HL-60/S4 treated with retinoic acid at 250 ng/mL for 4 days and 3 days (cell line): ENCODE measurements at regions not wholly inside any gene's neighbourhood (a gene's known extent, or its start where the extent isn't known, plus 50 kb on each side); places are given as distances from the start of the nearest gene placed in this dataset.
"Not testable (repeated sequence)": the region's sequence is repeated elsewhere in the genome, so short reads cannot be mapped to it uniquely, and the experiment has no call there.

Experiments
- in situ Hi-C: fragments of 300-500 bp; cut with MboI; formaldehyde crosslinking; loops from 2 replicates; pipeline ENCODE4 v1.7.0; 2022; ENCODE audit warnings: low sequenced_read_pairs

DNA sequence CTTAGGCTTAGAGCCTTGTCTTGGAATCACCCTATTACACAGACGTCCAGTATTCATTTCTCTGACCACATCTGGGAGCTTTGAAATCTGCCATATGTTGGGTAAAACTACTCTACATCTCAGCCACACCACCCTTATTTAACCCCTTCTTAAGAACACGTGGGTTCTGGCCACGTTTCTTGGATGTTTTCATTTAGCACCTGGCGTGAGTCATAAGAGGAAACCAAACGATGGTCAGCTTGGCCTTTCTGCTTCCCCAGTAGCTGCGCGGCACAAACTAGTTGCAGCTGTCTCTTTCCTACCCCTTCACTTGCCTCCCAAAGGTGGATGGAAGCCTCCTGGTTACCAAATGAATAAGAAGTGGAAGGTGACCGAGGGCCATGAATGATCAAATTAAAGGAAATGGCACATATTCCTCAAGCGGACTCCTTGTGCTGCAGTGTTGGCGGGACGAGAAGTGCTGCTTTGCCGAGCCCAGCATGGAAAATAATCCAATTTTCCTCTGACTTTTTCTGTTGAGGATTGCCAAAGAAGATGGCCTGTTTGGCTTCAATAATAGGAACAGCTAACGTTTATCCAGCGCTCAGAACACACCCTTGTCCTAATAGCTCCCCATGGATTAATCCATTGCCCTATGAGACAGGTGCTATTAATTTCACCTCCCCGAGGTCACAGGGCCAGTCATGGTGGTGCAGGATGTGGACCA is 154.1 kb downstream of the ZNF664 start:
- in situ Hi-C loops: no loop called here

DNA sequence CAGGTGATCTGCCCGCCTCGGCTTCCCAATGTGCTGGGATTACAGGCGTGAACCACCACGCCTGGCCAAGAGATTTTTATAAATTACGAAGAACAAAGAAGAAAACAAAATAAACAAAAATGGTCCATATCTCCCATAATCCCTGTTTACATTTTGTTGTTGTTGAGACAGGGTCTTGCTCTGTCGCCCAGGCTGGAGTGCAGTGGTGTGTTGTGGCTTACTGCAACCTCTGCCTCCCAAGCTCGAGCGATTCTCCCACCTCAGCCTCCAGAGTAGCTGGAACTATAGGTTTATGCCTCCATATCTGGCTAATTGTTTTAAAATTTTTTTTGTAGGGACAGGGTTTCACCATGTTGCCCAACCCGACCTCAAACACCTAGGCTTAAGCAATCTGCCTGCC is 156.1 kb downstream of the ZNF664 start:
- in situ Hi-C loops: no loop called here

DNA sequence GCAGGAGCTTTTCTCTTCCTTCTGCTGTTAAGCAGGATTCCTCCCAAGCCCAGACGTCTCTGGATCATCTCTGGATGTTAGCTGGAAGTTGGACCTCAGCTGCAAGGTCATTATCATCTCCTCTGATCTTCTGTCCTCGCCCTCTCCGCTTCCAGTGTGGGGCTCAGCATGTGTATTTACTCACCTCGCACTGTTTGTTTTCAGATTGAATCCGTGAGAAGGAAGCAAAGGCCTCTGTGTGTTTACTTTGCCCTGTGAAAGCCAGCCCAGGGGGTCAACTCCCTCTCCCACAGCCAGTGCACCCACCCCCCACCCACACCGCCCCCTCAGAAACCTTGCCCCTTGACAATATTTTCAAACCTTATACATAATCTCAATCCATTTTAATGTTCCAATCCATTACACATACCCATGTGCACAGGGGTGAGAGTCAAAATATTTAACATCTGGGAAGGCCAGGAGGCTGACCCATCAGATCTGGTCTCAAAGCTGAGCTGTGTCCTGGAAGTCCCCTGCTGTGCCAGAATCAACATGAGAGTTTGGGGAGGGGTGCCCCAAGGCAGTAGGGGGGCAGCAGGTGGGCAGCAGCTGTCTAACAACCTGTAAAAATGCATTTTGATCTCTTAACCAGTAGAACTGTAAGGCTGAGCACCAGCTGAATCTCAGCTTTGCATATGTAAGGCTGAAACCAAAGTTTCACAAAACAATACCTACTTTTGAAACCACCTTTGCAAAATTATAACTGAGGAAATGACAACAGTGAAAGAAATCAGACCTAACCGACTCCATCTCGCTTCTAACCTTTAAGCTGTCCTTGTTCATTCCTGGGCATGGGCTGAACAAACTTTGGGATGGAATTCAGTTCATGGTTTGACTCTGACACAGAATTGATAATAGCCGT is 157.9 kb downstream of the ZNF664 start:
- in situ Hi-C loops: no loop called here

DNA sequence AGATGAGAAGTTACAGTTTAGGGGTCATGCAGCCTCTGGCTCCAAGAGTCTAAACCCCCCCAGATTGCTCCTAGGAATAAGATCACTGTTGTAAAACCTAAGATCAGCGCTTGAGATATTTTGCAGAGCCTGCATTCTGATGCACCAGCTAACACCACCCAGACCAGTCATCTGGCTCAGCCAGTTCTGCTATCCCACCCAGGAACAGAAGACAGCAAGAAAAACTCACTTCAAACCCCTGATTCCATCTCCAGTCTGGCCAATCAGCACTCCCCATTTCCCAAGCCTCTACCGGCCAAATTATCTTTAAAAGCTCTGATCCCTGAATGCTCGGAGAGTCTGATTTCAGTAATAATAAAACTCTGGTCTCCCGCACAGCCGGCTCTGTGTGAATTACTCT is 158.6 kb downstream of the ZNF664 start:
- in situ Hi-C loops: no loop called here

DNA sequence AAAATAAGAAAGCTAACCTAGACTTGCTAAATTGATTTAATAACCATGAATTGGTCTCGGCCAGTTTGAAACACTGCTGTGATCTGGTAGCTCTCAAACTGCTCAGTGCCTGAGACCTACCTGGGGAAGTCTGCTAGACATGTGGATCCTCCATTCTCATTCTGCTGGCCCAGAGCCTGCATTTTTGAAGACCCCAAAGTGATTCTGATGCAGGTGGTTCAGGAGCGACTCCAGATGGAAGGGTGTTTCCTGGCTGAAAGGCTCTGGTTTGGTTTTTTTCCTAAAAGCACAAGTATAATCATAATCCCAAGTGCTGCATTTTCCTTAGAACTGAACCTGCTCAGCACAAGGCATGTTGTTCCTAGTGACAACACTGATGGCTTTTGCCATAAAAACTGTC is 159.5 kb downstream of the ZNF664 start:
- in situ Hi-C loops: no loop called here

DNA sequence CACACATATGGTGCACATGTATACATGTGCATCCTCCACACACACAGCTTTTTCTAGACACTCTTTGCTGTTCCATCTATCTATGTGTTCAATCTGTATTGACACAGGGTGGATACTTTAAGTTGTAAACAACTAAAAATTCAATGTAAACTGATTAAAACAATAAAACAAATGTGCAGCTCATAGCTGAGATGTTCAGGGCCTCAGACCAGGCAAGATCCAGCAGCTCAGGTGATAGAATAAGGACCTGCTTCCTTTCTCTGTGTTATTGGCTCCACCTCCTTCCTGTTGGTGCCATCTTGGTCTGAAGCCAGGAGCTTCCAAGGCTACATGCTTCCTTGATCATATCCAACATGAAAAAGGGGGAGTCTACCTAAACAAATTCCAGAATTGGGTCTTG is 158.1 kb upstream of the RFLNA start:
- in situ Hi-C loops: no loop called here

DNA sequence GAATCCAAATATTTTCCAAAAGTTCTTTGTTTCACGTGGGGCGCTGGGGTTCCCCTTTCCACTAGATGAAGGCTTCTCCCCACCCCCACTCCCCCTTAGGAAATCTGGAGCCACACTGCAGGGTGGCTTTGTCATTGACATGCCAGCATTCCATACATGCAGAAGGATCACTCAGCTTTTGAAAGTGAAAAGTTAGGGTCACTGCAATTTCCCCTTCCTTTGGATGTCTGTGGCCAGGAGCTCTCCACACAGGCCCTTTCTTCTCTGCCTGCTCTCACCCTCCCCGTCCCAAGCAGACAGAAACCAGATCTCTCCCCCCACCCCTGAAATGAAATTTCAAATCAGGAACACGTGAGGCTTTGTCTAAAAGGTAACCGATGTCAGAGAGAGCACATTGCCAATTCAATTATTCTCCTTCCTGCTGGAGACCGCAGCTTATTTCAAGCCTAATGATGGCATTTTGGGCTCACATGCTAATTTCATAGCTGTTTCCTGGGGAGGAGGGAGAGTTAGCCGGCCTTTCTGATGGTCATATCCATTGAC is 153.9 kb upstream of the RFLNA start:
- in situ Hi-C loops: no loop called here

DNA sequence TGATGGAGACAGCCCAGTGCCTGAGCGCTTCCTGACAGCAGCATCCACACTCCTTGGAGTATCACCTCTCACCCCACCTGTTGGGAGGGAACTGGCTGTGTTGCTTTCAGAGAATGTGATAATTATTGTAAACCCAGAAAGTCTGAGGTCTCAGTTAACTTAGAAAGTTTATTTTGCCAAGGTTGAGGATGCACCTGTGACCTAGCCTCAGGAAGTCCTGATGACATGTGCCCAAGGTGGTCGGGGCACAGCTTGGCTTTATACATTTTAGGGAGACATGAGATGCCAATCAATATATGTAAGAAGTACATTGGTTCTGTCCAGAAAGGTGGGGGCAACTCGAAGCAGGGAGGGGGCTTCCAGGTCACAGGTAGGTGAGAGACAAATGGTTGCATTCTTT is 153.3 kb upstream of the RFLNA start:
- in situ Hi-C loops: not testable (repeated sequence)

DNA sequence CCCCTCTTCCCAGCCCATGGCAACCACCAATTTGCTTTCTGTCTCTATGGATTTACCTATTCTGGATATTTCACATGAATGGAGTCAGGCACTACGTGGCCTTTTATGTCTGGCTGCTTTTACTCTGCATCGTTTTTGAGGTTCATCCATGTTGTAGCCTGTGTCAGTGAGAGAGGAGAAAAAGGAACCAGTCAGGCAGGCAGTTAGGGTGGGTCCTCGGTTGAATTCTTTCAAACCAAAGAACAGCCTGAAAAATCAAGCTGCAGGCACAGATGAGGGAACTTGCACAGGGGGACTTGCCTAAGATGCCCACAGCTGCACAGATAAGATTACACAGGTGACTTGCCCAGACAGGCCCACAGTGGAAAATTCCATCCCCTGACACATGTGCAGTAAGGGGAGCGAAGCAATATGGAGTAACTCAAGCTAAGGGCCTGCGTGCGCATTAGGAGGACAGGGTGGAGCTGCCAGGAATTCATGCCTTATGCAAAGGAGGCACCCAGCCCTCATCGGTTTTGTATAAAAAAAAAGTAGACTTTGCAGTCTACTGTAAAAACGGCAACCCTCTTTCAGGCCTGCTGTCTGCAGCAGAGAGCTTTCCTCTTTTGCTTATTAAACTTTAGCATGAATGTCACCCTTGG is 152.4 kb upstream of the RFLNA start:
- in situ Hi-C loops: no loop called here

DNA sequence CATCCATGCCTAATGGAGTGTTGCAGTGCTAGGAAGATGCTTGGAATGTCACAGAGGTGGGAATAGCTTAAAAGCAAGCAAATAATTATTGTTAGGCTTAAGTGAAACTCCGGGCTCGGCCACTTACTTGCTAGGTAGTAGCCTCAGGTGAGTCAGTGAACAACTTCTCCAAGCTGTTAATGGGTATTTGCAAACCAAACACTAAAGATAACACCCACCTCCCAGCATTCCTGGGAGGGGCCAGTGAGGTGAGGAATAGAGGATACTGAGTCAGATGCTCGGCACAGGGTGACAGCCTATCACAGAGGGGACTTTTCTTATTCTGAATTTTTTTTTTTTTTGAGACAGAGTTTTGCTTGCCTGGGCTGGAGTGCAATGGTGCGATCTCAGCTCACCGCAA is 151.2 kb upstream of the RFLNA start:
- in situ Hi-C loops: no loop called here

DNA sequence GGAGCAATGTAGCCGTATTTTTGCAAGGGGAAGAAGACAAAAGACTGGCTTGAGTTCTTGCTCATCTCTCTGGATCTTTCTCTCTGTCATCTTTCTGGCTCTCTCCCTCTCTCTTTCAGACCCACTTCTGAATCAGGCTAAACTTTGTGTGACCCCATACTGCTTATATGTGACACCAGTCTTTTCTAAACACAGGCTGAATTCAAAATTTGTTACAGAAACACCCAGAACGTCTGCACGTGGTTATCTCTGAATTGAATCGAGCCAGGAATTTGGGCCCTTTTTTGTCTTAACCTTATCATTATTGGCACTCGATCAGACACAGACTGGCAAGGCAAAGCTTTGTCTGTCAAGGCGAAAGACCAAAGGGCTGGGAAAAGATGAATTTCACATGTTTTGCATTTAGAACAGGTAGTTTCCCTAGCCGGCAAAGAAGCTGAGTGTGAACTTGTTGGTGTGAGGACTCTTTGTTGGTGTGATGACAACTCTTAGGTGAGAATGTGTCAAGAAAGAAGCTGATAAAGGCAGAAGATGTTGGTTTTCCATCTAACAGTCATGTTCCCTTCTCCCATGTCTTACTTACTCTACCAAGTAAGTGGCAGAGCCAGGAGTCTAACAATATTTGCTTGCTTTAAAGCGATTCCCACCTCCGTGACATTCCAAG is 150.2 kb upstream of the RFLNA start:
- in situ Hi-C loops: no loop called here

DNA sequence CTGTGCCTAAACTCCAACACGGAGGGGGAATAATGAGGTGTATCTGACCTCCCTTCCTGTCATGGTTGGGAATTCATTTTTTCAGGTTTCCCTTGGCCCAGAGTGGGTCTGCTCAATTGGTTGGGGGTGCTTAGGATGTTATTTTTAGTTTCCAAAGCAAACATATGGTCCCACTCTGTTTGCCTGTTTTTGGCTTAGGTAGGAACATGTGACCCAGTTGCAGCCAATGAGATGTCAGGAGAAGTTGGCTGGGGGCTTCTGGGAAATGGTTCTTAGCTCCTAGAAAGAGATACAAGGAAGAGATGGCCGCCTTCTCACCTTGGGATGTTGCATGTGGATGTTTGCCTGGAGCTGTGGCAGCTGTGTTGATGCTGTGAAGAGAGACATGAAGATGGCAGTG is 147.9 kb upstream of the RFLNA start:
- in situ Hi-C loops: no loop called here

DNA sequence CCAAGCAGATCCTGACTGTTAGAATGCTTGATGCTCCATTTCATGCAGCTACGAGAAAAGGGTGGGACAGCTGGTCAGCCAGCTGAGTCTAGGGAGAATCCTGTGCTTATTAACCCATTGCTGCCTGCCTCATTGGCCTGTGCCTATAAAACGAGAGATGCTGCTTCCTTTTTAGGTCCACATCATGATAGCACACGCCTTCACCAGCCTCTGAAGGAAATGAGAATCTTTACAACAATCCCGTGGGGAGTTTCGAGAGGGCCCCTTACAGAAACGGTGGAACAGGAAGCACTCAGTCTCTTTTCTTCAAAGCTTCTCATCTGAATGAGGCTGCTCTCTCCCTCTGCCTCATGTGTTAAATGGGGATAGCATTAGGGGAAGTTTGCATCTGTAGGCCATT is 147.3 kb upstream of the RFLNA start:
- in situ Hi-C loops: no loop called here

DNA sequence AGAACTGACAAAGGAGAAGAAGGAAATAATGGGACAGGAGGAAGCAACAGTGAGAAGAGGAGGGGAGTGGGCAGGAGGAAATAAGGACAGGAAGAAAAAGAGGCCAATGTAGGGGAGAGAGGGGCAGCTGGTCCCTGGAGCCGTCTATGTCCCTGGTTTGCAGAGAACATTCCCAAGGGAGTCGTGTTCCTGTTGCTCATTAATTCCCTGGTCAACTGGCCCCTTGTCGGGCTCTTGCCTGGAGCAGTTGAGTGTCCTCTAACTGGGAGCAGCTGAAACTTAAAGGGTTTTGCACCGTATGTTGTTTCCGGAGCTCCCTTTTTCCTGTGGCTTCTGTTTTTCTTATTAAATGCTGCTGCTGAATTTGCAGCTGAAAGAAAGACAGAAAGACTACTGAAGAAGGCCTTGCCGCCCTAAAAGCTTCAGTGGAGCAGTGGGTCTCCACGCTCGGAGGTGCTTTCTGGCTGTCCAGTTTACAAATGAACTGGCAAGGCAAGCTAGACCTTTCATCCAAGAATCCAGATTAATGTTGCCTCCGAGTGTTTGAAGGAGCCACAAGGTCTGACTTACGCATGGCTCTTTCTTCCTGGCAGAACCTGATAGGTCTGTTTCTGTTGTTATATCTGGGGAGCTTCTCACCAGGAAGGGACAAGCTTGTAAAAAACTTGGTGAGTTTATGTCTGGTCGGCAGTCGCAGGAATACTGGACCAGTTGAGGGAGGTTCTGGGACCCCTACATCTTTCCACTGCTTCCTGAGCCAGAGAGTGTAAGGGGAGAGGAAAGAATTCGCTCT is 146.2 kb upstream of the RFLNA start:
- in situ Hi-C loops: no loop called here

DNA sequence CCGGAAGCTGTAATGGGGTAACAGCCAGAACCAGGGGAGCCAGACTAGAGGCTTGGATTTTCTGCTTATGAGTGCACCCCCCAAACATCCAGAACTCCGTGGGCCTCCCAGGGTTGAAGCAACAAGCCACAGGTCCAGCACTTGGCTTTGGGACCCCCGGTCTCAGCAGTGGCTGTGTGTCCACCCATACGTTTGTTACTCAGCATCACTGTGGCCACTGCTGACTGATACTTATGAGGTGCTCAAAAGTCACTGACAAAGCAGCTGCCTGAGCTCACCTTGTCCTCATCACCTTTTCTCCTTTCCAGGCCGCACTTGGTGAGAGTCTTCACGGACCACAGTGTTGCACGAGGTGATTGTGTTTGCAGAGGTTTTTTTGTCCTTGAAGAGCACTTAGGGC is 145.6 kb upstream of the RFLNA start:
- in situ Hi-C loops: no loop called here

DNA sequence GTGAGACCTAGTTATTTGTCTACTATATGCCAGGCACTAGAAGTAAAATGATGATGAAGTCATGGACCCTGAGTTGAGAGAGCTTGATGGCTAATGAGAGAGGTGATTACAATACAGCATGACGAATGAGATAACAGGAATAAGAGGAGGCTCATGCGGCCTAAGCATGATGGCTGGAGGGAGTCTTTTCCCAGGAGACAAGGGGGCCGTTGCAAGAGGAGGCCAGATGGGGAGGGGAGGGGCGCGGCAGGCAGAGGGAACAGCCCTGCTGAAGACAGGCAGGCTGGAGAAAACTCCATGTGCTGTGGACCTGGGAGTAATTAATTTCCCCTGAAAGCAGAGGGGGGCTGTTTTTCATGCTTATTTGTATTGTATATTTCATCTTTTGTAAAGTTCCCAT is 144.7 kb upstream of the RFLNA start:
- in situ Hi-C loops: no loop called here

DNA sequence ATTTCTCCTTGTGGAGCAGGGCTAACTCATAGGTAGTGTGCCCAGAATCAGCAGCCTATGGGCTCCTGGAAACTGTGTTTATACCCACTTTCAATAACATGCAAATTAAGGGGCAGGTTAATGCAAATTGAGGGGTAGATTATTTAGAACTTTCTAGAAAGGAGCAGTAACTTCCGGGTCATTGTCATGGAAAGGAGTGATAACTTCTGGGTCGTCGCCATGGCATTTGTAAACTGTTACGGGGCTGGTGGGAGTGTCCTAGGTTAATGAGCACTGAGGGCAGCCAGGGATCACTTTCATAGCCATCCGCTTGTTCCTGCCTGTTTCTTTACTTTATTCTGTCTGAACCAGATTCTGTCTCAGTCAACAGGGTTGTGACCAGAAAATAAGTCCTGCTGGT is 143.3 kb upstream of the RFLNA start:
- in situ Hi-C loops: no loop called here

DNA sequence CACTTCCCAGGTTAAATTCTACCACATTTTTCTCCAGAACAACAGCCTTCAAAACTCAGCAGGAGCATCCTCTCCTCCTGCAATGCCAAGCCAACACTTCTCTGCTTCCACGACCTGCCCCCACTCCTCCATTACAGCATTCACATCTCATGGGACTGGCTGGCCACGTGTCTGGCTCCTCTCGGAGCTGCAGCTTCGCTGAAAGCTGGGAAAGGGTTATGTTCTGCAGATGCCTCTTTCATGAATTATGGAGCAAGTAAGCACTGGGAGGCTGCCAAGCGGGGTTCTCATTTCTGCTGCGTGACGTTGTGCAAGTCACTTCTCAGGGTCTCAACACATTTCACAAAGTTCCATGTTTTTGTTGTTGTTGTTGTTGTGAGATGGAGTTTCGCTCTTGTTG is 142.2 kb upstream of the RFLNA start:
- in situ Hi-C loops: no loop called here

DNA sequence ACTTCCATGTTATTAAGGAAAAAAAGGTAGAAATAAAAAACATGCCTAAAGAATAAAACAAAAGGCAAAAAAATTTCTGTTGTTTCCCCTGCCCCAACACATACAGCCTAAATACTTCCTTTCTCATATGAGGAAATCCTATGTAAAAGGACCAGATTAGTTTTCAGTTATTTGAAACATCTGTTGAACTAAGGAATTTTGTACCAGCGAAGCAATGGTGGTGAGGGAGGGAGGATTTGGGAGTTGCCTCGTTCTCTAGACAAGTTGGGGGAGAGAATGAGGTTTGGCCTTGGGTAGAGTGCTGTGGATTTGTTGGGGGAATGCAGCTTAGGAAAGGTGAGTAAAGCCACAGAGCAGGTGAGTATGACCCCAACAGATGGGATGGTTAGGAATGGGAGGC is 141.5 kb upstream of the RFLNA start:
- in situ Hi-C loops: no loop called here

DNA sequence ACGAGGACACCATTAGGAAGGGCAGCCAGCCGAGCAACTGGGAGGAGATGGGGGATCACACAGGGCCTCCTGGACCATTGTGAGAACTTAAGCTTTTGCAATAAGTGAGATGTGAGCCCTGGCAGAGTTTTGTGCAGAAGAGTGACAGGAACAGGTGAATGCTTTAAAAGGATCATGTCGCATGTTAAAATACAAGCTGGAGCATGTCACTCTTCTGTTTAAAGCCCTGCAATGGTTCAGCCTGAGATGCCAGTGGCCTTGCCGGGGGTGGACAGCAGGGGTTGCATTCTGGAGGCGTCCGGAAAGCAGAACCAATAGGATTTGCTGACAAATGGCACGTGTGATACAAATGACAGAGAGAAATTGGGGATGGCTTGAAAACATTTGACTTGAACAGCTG is 137.5 kb upstream of the RFLNA start:
- in situ Hi-C loops: no loop called here
